DOHH2 (cell line): ENCODE measurements at regions not wholly inside any gene's neighbourhood (a gene's known extent, or its start where the extent isn't known, plus 50 kb on each side); places are given as distances from the start of the nearest gene placed in this dataset.

Experiments used
- H3F3A ChIP-seq: fragments of 200-600 bp; sonication (generic), shearing (Covaris generic); 2 replicates; pipeline ENCODE4 v1.6.0; 2016; ENCODE audit warnings: antibody characterized with exemption, mild to moderate bottlenecking; ENCODE audit not compliant: control insufficient read depth, insufficient read depth
- H3K27ac ChIP-seq: fragments of 200-600 bp; sonication (generic); 2 replicates; pipeline ENCODE4 v1.5.1; 2014; ENCODE audit warnings: low read depth, mild to moderate bottlenecking, low read length, moderate library complexity
- H3K27me3 ChIP-seq: fragments of 200-600 bp; sonication (generic); 2 replicates; pipeline ENCODE4 v1.6.1; 2014; ENCODE audit warnings: mild to moderate bottlenecking, low read length, mixed read lengths; ENCODE audit not compliant: control insufficient read depth
- H3K36me3 ChIP-seq: fragments of 200-600 bp; sonication (generic); 2 replicates; pipeline ENCODE4 v1.6.1; 2014; ENCODE audit warnings: mild to moderate bottlenecking, low read length, moderate library complexity, mixed read lengths; ENCODE audit not compliant: control insufficient read depth
- H3K4me1 ChIP-seq: fragments of 200-600 bp; sonication (generic); 2 replicates; pipeline ENCODE4 v1.6.1; 2014; ENCODE audit warnings: mild to moderate bottlenecking, low read length, mixed read lengths; ENCODE audit not compliant: control insufficient read depth
- H3K4me2 ChIP-seq: fragments of 200-600 bp; sonication (generic); 2 replicates; pipeline ENCODE4 v1.6.0; 2014; ENCODE audit warnings: mild to moderate bottlenecking, low read length, moderate library complexity
- H3K4me3 ChIP-seq: fragments of 200-600 bp; sonication (generic); 2 replicates; pipeline ENCODE4 v1.5.1; 2014; ENCODE audit warnings: mild to moderate bottlenecking, low read length, mixed read lengths
- H3K79me2 ChIP-seq: fragments of 200-600 bp; sonication (generic); 2 replicates; pipeline ENCODE4 v1.6.1; 2014; ENCODE audit warnings: mild to moderate bottlenecking, low read length, mixed read lengths; ENCODE audit not compliant: control insufficient read depth
- H3K9me2 ChIP-seq: fragments of 200-600 bp; sonication (generic); replicated peaks from 2 replicates; pipeline ENCODE4 v1.6.1; 2014; ENCODE audit warnings: mild to moderate bottlenecking, low read length, mixed read lengths; ENCODE audit not compliant: control insufficient read depth
- H3K9me3 ChIP-seq: fragments of 200-600 bp; sonication (generic); 2 replicates; pipeline ENCODE4 v1.6.1; 2014; ENCODE audit warnings: antibody characterized with exemption, low read length, mixed read lengths; ENCODE audit not compliant: control insufficient read depth, insufficient read depth
- H4K20me1 ChIP-seq: fragments of 200-600 bp; sonication (generic); 2 replicates; pipeline ENCODE4 v1.6.0; 2014; ENCODE audit warnings: low read depth, mild to moderate bottlenecking, antibody characterized with exemption, low read length, moderate library complexity; ENCODE audit not compliant: control insufficient read depth, insufficient read depth
- EZH2phosphoT487 ChIP-seq: fragments of 200-600 bp; sonication (generic); IDR thresholded peaks from 2 replicates; pipeline ENCODE4 v1.6.1; 2017; ENCODE audit warnings: borderline replicate concordance, mild to moderate bottlenecking, antibody characterized with exemption, low read length, moderate library complexity, mixed read lengths
- TF ChIP-seq, protein P1 (sequence below): fragments of 200-600 bp; sonication (generic); IDR thresholded peaks from one replicate; pipeline ENCODE4 v1.5.1; 2014; ENCODE audit warnings: antibody characterized with exemption, mild to moderate bottlenecking, low read depth, low read length; ENCODE audit not compliant: poor library complexity, severe bottlenecking

DNA sequence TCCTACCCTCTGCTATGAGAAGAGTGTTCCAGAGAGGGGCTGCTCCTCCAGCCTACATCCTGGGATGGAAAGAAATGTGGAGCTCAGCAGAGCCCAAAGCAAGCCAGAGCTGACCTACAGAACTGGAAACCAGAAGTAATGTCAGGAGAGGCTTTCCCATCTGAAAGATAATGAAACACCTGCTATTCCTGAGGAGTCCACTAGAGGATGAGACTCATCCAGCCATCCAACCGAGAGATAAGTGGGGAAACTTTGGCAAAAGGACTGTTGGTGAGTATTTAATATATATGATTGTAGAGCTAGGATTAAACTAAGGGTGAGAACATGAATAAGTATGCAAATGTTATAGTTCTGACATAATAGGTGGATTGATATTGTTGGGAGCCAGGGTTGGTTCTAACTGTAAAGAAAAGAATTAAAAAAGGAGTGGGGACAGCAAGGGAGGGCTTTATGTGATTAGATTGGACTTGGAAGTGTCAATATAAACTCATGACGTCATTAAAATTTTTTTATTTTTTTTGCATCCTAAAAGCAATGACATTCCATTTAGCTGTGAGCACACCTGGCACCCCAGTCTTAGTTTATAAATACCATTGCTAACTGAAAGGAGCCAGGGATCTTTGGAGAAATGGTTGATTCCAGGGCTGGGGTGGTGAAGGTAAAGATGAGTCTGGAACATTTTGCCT lies 312.8 kb upstream of the NFE2L3 start:
- Histone ChIP-seq H3K27me3 (0 out of 2 replicates have a peak, but pooled peaks cover 3% of the 10 kb centered on the region), H3K27ac (no peak overlapping the region), H3K4me3 (no peak overlapping the region), H3K36me3 (no peaks in the 10 kb centered on the region), H3K4me1 (no peaks in the 10 kb centered on the region), H3K79me2 (no peaks in the 10 kb centered on the region), H3K4me2 (no peak overlapping the region), H3K9me2 (no peaks in the 10 kb centered on the region; the same call in 1 of the 2 replicates), H4K20me1 (no peaks in the 10 kb centered on the region), H3K9me3 (no peaks in the 10 kb centered on the region), H3F3A (no peaks in the 10 kb centered on the region)
- TF ChIP-seq, protein P1, sequence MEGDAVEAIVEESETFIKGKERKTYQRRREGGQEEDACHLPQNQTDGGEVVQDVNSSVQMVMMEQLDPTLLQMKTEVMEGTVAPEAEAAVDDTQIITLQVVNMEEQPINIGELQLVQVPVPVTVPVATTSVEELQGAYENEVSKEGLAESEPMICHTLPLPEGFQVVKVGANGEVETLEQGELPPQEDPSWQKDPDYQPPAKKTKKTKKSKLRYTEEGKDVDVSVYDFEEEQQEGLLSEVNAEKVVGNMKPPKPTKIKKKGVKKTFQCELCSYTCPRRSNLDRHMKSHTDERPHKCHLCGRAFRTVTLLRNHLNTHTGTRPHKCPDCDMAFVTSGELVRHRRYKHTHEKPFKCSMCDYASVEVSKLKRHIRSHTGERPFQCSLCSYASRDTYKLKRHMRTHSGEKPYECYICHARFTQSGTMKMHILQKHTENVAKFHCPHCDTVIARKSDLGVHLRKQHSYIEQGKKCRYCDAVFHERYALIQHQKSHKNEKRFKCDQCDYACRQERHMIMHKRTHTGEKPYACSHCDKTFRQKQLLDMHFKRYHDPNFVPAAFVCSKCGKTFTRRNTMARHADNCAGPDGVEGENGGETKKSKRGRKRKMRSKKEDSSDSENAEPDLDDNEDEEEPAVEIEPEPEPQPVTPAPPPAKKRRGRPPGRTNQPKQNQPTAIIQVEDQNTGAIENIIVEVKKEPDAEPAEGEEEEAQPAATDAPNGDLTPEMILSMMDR: peak; percentile 51
- no peak for TF ChIP-seq EZH2phosphoT487

DNA sequence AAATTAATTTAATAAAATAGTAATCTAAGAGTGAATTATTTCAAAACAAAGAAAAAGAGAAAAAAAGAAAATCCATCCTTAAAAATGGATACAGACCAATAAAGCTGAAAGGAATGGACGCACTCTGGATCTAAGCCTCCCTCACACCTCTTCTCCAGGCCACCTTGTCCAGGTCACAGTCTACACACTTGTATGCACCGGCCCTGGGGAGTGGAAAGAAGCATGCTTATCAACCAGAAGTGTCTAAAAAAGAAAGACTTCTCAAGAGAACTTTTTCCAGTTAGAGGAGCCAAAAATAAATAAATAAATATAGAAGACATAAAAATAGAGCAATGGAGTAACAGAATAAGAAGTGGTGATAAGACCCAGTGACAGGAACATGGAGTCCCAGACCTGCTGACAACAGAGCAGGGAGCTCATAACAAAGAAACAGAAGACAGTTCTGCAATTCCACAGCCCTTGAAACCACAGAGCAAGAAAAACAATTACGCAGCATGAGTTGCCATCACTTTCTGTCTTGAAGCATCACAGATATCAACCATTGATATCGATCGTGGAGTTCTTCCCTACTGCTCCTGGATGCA lies 311.7 kb upstream of the NFE2L3 start:
- no peaks in the 10 kb centered on the region for H3K9me3 ChIP-seq
- no peaks in the 10 kb centered on the region for H3K36me3 ChIP-seq
- no peak overlapping the region for H3K4me3 ChIP-seq
- H4K20me1 ChIP-seq: no peaks in the 10 kb centered on the region
- no peaks in the 10 kb centered on the region for H3K4me1 ChIP-seq
- peaks cover 6% of the 10 kb centered on the region; the same call in 1 of the 2 replicates for H3K27me3 ChIP-seq
- H3K9me2 ChIP-seq: no peaks in the 10 kb centered on the region; the same call in 1 of the 2 replicates
- H3F3A ChIP-seq: no peaks in the 10 kb centered on the region
- no peak overlapping the region for H3K27ac ChIP-seq
- TF ChIP-seq, protein P1: no peak
- no peak for TF ChIP-seq EZH2phosphoT487
- no peak overlapping the region for H3K4me2 ChIP-seq
- no peaks in the 10 kb centered on the region for H3K79me2 ChIP-seq

DNA sequence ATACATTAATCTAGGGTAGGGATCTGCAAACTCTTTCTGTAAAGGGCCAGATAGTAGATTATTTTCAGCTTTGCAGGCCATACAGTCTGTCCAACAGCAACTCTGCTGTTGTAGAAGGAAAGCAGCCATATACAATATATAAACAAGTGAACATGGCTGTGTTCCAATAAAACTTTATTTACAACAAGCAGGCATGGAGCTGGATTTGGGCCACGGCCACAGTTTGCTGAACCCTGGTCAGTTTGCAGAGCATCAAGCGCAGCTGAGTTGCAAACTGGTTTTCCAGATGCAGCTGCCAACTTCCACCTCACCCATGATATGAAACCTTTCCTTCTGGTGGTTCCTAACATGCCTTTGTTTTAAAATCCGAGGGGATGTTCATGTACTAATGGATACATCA lies 310.4 kb upstream of the NFE2L3 start:
- no peaks in the 10 kb centered on the region; the same call in 1 of the 2 replicates for H3K9me2 ChIP-seq
- no peak overlapping the region for H3K27ac ChIP-seq
- TF ChIP-seq EZH2phosphoT487: no peak
- TF ChIP-seq, protein P1: no peak
- peaks cover 17% of the 10 kb centered on the region; the same call in 1 of the 2 replicates for H3K27me3 ChIP-seq
- no peaks in the 10 kb centered on the region for H3K79me2 ChIP-seq
- no peak overlapping the region for H3K4me3 ChIP-seq
- H3F3A ChIP-seq: no peaks in the 10 kb centered on the region
- no peaks in the 10 kb centered on the region for H4K20me1 ChIP-seq
- H3K4me1 ChIP-seq: no peaks in the 10 kb centered on the region
- H3K36me3 ChIP-seq: no peaks in the 10 kb centered on the region
- no peaks in the 10 kb centered on the region for H3K9me3 ChIP-seq
- no peak overlapping the region for H3K4me2 ChIP-seq
